ENCODE measurements at regions not wholly inside any gene's neighbourhood (a gene's known extent, or its start where the extent isn't known, plus 50 kb on each side); places are given as distances from the start of the nearest gene placed in this dataset.

GRCh38 chr20:60281295-60281694, 323.1 kb downstream of the CDH26 start:
- TF ChIP-seq, protein P1, sequence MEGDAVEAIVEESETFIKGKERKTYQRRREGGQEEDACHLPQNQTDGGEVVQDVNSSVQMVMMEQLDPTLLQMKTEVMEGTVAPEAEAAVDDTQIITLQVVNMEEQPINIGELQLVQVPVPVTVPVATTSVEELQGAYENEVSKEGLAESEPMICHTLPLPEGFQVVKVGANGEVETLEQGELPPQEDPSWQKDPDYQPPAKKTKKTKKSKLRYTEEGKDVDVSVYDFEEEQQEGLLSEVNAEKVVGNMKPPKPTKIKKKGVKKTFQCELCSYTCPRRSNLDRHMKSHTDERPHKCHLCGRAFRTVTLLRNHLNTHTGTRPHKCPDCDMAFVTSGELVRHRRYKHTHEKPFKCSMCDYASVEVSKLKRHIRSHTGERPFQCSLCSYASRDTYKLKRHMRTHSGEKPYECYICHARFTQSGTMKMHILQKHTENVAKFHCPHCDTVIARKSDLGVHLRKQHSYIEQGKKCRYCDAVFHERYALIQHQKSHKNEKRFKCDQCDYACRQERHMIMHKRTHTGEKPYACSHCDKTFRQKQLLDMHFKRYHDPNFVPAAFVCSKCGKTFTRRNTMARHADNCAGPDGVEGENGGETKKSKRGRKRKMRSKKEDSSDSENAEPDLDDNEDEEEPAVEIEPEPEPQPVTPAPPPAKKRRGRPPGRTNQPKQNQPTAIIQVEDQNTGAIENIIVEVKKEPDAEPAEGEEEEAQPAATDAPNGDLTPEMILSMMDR (IDR thresholded peaks at IDR 0.05), result no peak
- no peak for TF ChIP-seq POLR2A (IDR thresholded peaks at IDR 0.05)
